BLaER1 treated with 17β-estradiol and CSF1 and Interleukin-3, amounts not matched to agents 10 nM and 100 nM (cell line): ENCODE measurements at regions not wholly inside any gene's neighbourhood (a gene's known extent, or its start where the extent isn't known, plus 50 kb on each side); places are given as distances from the start of the nearest gene placed in this dataset.
A peak's percentile ranks its signal among the peaks of the same experiment; 100 is the strongest.

Source experiments
- H3K27ac ChIP-seq, 11 experiments: shearing (Covaris generic); formaldehyde crosslinking; 2 replicates each; pipeline ENCODE4 v1.8.1; 2022
- H3K27me3 ChIP-seq, 11 experiments: shearing (Covaris generic); formaldehyde crosslinking; 2 replicates each; pipeline ENCODE4 v1.8.1; 2022
- H3K36me3 ChIP-seq, 11 experiments: shearing (Covaris generic); formaldehyde crosslinking; 2 replicates each; pipeline ENCODE4 v1.8.1; 2022
- H3K4me1 ChIP-seq, 10 experiments: shearing (Covaris generic); formaldehyde crosslinking; 2 replicates each; pipeline ENCODE4 v1.8.1; 2022
- H3K4me2 ChIP-seq, 11 experiments: shearing (Covaris generic); formaldehyde crosslinking; 2 replicates each; pipeline ENCODE4 v1.8.1; 2022
- H3K4me3 ChIP-seq, 10 experiments: shearing (Covaris generic); formaldehyde crosslinking; 2 replicates each; pipeline ENCODE4 v1.8.1; 2022
- H3K9ac ChIP-seq, 11 experiments: shearing (Covaris generic); formaldehyde crosslinking; 2 replicates each; pipeline ENCODE4 v1.8.1; 2022
- H3K9me3 ChIP-seq, 11 experiments: shearing (Covaris generic); formaldehyde crosslinking; replicated peaks in 1 of 11; 2 replicates each; pipeline ENCODE4 v1.8.1; 2022
- H4K20me1 ChIP-seq, 11 experiments: shearing (Covaris generic); formaldehyde crosslinking; 2 replicates each; pipeline ENCODE4 v1.8.1; 2022
- Cebpa-rat ChIP-seq, 11 experiments: shearing (Covaris generic); IDR thresholded peaks; 2 replicates each; pipeline ENCODE4 v1.8.1; 2022

DNA sequence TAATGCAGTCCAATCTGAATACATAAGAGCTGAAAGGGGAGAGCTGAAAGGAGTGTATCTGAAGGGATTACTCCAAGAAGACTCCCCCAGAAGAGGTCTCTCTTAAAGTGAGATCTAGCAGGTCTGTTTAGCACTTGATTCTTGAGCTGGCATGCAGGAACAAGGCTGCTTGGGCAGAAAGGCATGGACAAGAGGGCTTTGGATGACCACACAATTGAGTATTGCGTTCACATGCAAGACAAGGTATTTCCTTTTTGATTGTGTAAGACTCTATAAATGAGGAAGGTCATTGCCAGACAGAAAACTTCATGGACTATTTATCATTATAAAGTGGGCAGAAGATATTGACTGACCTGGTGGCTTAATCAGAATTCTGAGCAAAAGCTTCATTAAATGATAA, 145.5 kb upstream of the AFF2 start:
- peaks cover 22 to 52% (median 32%) of the 10 kb centered on the region in 11 experiments for H3K9me3 ChIP-seq
- TF ChIP-seq Cebpa-rat (IDR thresholded peaks at IDR 0.05), result 0 out of 22 replicates have a peak, but pooled peaks of 2 of the 11 experiments have one; percentile 12 to 14
- peak overlapping the region in 5 of 11 experiments; percentile 2 to 15 (median 8); a peak in 4 of 22 replicates for H3K4me2 ChIP-seq
- no peak overlapping the region for H3K9ac ChIP-seq
- H3K27me3 ChIP-seq, result no peaks in the 10 kb centered on the region
- H3K36me3 ChIP-seq, result 0 out of 22 replicates have a peak, but pooled peaks cover 0 to 6% (median 0%) of the 10 kb centered on the region in 11 experiments
- peaks cover 0 to 8% (median 0%) of the 10 kb centered on the region in 10 experiments; a peak in 4 of 20 replicates for H3K4me1 ChIP-seq
- H3K4me3 ChIP-seq, result no peak overlapping the region
- H3K27ac ChIP-seq, result no peak overlapping the region
- H4K20me1 ChIP-seq, result no peaks in the 10 kb centered on the region

DNA sequence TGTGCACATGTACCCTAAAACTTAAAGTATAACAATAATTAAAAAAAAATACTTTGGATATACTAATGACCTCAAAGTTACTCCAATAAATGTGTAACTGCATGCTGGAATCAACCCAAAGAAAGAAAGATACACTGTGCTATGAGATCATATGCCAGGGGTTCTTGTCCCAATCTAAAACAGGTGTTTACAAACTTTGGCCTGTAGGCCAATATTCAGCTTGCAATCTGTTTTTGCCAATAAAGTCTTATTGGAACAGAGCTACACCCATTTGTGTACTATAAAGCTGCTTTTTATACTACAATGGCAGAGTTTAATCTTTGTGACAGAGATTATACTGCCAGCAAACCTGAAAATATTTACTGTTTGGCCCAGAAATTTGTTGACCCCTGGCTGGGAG, 138.8 kb upstream of the AFF2 start:
- no peaks in the 10 kb centered on the region for H4K20me1 ChIP-seq
- no peak overlapping the region for H3K4me2 ChIP-seq
- no peak for TF ChIP-seq Cebpa-rat (IDR thresholded peaks at IDR 0.05)
- H3K9me3 ChIP-seq, result peaks cover 5 to 41% (median 16%) of the 10 kb centered on the region in 11 experiments; a peak in 16 of 22 replicates
- no peaks in the 10 kb centered on the region for H3K27me3 ChIP-seq
- H3K27ac ChIP-seq, result no peak overlapping the region
- no peaks in the 10 kb centered on the region for H3K36me3 ChIP-seq
- no peaks in the 10 kb centered on the region for H3K4me1 ChIP-seq
- H3K9ac ChIP-seq, result no peak overlapping the region
- H3K4me3 ChIP-seq, result no peak overlapping the region

DNA sequence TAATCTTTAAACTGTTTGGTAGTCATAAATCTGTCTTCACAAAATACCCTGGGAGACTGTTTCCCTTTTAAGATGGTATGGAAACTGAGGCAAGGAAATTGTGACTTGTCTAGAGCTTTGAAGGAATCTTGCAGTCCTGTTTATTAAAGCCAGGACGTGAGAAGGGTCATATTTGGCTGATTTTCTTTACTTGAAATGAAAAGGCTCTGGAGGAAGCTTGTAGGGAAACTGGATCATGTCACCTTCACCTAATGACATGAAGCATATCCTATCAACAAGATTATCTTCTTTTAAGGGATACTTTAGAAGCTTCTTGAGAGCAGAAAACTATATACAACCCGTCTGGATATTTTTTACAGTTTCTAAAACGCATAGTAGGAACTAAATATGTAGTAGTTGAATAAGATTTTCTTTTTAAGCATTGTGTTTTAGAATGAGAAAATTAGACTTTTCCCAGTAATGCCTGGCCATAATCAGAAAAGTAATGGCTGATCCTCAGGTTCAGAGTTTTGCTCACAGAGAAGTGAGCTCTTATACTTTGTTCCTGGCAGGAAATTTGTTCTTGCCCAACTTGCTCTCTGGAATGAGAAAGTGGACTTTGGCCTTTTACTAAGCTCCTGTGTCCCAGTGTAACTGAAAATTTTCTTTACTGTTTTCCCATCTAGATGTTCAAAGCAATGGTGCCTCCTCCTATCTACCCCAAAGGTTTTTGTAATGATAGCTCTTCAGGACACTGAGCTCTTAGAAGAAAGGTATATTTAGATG, 136.8 kb upstream of the AFF2 start:
- Histone ChIP-seq H3K27me3 (no peaks in the 10 kb centered on the region), H3K4me2 (no peak overlapping the region), H3K9ac (no peak overlapping the region), H4K20me1 (no peaks in the 10 kb centered on the region), H3K9me3 (peaks cover 4 to 41% (median 23%) of the 10 kb centered on the region in 11 experiments; a peak in 16 of 22 replicates), H3K27ac (no peak overlapping the region), H3K4me1 (peaks cover 0 to 8% (median 0%) of the 10 kb centered on the region in 10 experiments; a peak in 2 of 20 replicates), H3K36me3 (no peaks in the 10 kb centered on the region), H3K4me3 (no peak overlapping the region)
- TF ChIP-seq Cebpa-rat (IDR thresholded peaks at IDR 0.05), result no peak

DNA sequence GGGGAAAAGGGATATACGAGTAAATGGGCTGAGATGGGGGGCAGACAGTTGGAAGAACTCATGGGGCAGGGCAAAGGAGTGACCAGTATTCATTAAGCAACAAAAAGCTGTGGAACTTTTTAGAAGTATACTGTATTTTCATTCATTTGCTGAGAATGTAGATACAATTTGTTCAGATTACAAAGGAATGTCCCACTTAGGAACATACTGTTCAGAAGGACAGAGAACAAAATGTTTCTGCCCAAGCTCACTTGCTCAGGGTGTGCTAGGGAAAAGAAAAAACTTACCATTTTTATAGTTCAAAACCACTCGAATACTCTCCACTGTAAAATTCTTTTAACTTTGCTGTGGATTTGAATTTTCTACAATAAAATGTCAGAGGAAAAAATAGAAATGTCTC, 135.2 kb upstream of the AFF2 start:
- Histone ChIP-seq H4K20me1 (no peaks in the 10 kb centered on the region), H3K4me3 (no peak overlapping the region), H3K4me2 (no peak overlapping the region), H3K36me3 (no peaks in the 10 kb centered on the region), H3K9ac (no peak overlapping the region), H3K4me1 (peaks cover 0 to 8% (median 0%) of the 10 kb centered on the region in 10 experiments; a peak in 2 of 20 replicates), H3K27ac (no peak overlapping the region), H3K27me3 (no peaks in the 10 kb centered on the region), H3K9me3 (peaks cover 11 to 53% (median 32%) of the 10 kb centered on the region in 11 experiments; a peak in 21 of 22 replicates)
- no peak for TF ChIP-seq Cebpa-rat (IDR thresholded peaks at IDR 0.05)

DNA sequence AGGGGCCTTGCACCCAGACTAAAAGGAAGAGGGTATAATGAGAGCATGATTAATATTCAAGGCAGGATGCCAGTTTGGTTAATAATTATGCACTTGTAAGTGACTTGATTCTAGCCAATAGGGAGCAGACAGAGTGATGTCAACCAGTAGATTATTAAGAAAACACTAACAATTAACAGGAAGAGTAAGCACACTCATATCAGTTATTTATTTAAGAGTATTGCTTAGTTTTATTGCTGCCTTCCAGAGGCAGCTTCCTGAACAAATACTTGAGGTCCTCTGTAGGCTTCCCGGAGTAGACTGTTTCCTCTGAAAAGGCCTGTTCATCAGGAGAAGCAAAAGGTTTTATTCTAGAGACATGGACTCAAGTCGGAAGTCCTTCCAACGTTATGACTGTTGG, 129.1 kb upstream of the AFF2 start:
- Histone ChIP-seq H3K4me1 (peaks cover 0 to 29% (median 17%) of the 10 kb centered on the region in 10 experiments; a peak in 15 of 20 replicates), H3K27me3 (no peaks in the 10 kb centered on the region), H3K4me2 (no peak overlapping the region), H3K9me3 (peaks cover 38 to 82% (median 70%) of the 10 kb centered on the region in 11 experiments), H3K27ac (no peak overlapping the region), H4K20me1 (no peaks in the 10 kb centered on the region), H3K4me3 (no peak overlapping the region), H3K9ac (no peak overlapping the region), H3K36me3 (no peaks in the 10 kb centered on the region; a peak in 1 of 22 replicates)
- TF ChIP-seq Cebpa-rat (IDR thresholded peaks at IDR 0.05), result no peak

DNA sequence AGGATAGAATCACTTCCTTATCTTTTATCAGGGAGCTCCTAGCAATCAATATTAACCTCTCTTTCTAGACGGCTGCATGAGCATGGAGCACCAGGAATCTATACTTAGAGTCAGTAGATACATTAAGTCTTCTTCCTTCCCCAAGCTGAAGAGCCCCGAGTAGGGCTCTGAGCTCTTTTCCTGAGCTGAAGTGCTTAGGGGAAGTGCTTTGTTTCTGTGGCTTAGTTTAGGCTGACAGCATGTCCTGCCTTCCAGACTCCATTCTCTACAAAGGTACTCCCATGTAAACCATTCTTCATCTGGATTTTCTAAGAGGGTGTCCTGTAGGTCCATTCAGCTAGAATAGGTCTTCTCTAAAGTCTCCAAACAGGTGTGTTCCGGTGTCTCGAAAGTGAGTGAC, 127.5 kb upstream of the AFF2 start:
- peak overlapping the region in 3 of 11 experiments; percentile 6 to 42 (median 20); a peak in 4 of 22 replicates for H3K27ac ChIP-seq
- TF ChIP-seq Cebpa-rat (IDR thresholded peaks at IDR 0.05), result no peak

DNA sequence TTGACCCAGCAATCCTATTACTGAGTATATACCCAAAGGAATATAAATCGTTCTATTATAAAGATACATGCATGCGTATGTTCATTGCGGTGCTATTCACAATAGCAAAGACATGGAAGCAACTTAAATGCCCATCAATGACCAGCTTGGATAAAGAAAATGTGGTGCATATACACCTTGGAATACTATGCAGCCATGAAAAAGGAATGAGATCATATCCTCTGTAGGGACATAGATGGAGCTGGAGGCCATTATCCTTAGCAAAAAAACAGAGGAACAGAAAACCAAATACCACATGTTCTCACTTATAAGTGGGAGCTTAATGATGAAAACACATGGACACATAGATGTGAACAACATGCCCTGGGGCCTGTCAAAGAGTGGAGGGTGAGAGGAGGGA, 124.1 kb upstream of the AFF2 start:
- no peaks in the 10 kb centered on the region for H3K27me3 ChIP-seq
- no peaks in the 10 kb centered on the region; a peak in 1 of 22 replicates for H4K20me1 ChIP-seq
- no peaks in the 10 kb centered on the region; a peak in 2 of 22 replicates for H3K36me3 ChIP-seq
- TF ChIP-seq Cebpa-rat (IDR thresholded peaks at IDR 0.05), result no peak
- H3K4me3 ChIP-seq, result no peak overlapping the region
- peaks cover 34 to 60% (median 47%) of the 10 kb centered on the region in 11 experiments for H3K9me3 ChIP-seq
- no peak overlapping the region for H3K9ac ChIP-seq
- H3K4me2 ChIP-seq, result no peak overlapping the region
- H3K27ac ChIP-seq, result no peak overlapping the region
- H3K4me1 ChIP-seq, result peaks cover 18 to 42% (median 34%) of the 10 kb centered on the region in 10 experiments

More for the DNA sequence above, 127.5 kb upstream of the AFF2 start:
- Histone ChIP-seq H3K9ac (0 out of 22 replicates have a peak overlapping the region, but pooled peaks of 1 of the 11 experiments have one; percentile 2), H3K9me3 (peaks cover 44 to 79% (median 69%) of the 10 kb centered on the region in 11 experiments), H3K4me2 (peak overlapping the region in 8 of 11 experiments; percentile 14 to 59 (median 44); a peak in 18 of 22 replicates), H3K4me3 (no peak overlapping the region), H3K36me3 (no peaks in the 10 kb centered on the region; a peak in 1 of 22 replicates), H3K4me1 (peaks cover 0 to 27% (median 17%) of the 10 kb centered on the region in 10 experiments; a peak in 15 of 20 replicates), H3K27me3 (no peaks in the 10 kb centered on the region), H4K20me1 (no peaks in the 10 kb centered on the region)

DNA sequence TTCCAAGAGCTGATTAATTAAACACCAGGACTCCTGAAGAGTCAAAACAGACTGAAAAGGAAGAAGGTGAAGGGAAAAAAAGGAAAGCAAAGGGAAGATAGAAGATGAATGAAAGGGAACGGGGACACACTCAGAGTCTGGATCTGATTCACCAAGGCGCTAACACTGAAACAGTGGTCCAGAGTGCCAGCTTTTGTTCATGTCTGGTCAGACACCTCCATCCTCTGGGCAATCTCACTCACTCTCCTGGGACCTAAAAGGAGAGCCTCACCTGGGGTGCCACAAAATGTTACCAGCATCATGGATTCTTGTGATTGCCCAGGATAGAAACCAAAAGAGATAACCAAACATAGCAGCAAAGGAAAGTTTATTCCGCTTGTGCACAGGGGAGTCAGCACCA, 120.3 kb upstream of the AFF2 start:
- Histone ChIP-seq H3K4me1 (peaks cover 25 to 41% (median 33%) of the 10 kb centered on the region in 10 experiments), H3K9ac (peak overlapping the region in 8 of 11 experiments; percentile 74 to 82 (median 76); a peak in 13 of 22 replicates), H3K4me3 (0 out of 20 replicates have a peak overlapping the region, but pooled peaks of 1 of the 10 experiments have one; percentile 53), H3K27ac (peak overlapping the region in 10 of 11 experiments; percentile 13 to 92 (median 86); a peak in 18 of 22 replicates), H3K36me3 (no peaks in the 10 kb centered on the region; a peak in 2 of 22 replicates), H4K20me1 (no peaks in the 10 kb centered on the region; a peak in 1 of 22 replicates), H3K4me2 (peak overlapping the region; percentile 75 to 97 (median 89)), H3K27me3 (no peaks in the 10 kb centered on the region), H3K9me3 (peaks cover 23 to 53% (median 39%) of the 10 kb centered on the region in 11 experiments)
- no peak for TF ChIP-seq Cebpa-rat (IDR thresholded peaks at IDR 0.05)
